CD4-positive, alpha-beta T cell (primary cell): ENCODE measurements at regions not wholly inside any gene's neighbourhood (a gene's known extent, or its start where the extent isn't known, plus 50 kb on each side); places are given as distances from the start of the nearest gene placed in this dataset.

ENCODE experiments used
- ATAC-seq: fragments of 200-7000 bp; cut with Tn5 transposase; one replicate; pipeline ENCODE4 v1.10.0; 2022; ENCODE audit warnings: mild to moderate bottlenecking; ENCODE audit not compliant: poor library complexity
- CTCF ChIA-PET: fragments of 350-600 bp; sonication (Branson Sonifier 250); formaldehyde crosslinking; loops from one replicate; lab custom pipeline; 2021; ENCODE audit warnings: antibody characterized with exemption, inconsistent platforms; lab: Charles Lee
- POLR2A ChIA-PET: fragments of 350-600 bp; sonication (Branson Sonifier 250); formaldehyde crosslinking; loops from one replicate; lab custom pipeline; 2021; ENCODE audit warnings: antibody characterized with exemption, inconsistent platforms; lab: Charles Lee
- DNase-seq, 14 experiments: peaks; one replicate each; pipeline ENCODE4 v3.0.0-alpha.2; 2013 to 2020; ENCODE audit warnings: mixed read lengths in 2 of 14
- H3K27ac ChIP-seq, 2 donors: one replicate each; pipeline versions ENCODE4 v1.5.1 to v1.7.0; 2013; ENCODE audit warnings: low read length in 2 of 2, low read depth in 1 of 2, mild to moderate bottlenecking in 1 of 2
- H3K27me3 ChIP-seq, 2 experiments: 1 replicate in 1 of 2; 2 replicates in 1 of 2; pipeline versions ENCODE4 v1.6.1 to v1.7.0; 2013; ENCODE audit warnings: low read length in 2 of 2, control low read depth in 1 of 2, mild to moderate bottlenecking in 1 of 2, moderate library complexity in 1 of 2; ENCODE audit not compliant: insufficient read depth in 2 of 2, control insufficient read depth in 1 of 2
- H3K36me3 ChIP-seq: one replicate; pipeline ENCODE4 v1.6.1; 2013; ENCODE audit warnings: low read length, control low read depth; ENCODE audit not compliant: insufficient read depth
- H3K4me1 ChIP-seq: one replicate; pipeline ENCODE4 v1.6.1; 2013; ENCODE audit warnings: low read length, control low read depth; ENCODE audit not compliant: insufficient read depth
- H3K4me3 ChIP-seq: one replicate; pipeline ENCODE4 v1.5.1; 2013; ENCODE audit warnings: mild to moderate bottlenecking, low read length, moderate library complexity
- H3K9me3 ChIP-seq, 2 experiments: 1 replicate in 1 of 2; 2 replicates in 1 of 2; pipeline versions ENCODE4 v1.6.1 to v1.7.0; 2013; ENCODE audit warnings: low read length in 2 of 2, mild to moderate bottlenecking in 2 of 2, control low read depth in 1 of 2, moderate library complexity in 1 of 2; ENCODE audit not compliant: control insufficient read depth in 1 of 2, insufficient read depth in 1 of 2
- H3K27ac Mint-ChIP-seq: one replicate; pipeline ENCODE4 v1.8.0; 2020; ENCODE audit warnings: mixed read lengths
- H3K27me3 Mint-ChIP-seq: one replicate; pipeline ENCODE4 v1.8.0; 2021; ENCODE audit warnings: mixed read lengths
- H3K36me3 Mint-ChIP-seq: one replicate; pipeline ENCODE4 v1.8.0; 2021; ENCODE audit warnings: low read depth, mixed read lengths
- H3K4me1 Mint-ChIP-seq: one replicate; pipeline ENCODE4 v1.8.0; 2021; ENCODE audit warnings: low read depth, mixed read lengths
- H3K4me3 Mint-ChIP-seq: one replicate; pipeline ENCODE4 v1.8.0; 2020; ENCODE audit warnings: mild to moderate bottlenecking, mixed read lengths
- H3K9me3 Mint-ChIP-seq: one replicate; pipeline ENCODE4 v1.8.0; 2020; ENCODE audit warnings: mixed read lengths
- CTCF ChIP-seq: fragments of 200-600 bp; IDR thresholded peaks from one replicate; pipeline ENCODE4 v1.8.0; 2022; ENCODE audit warnings: antibody characterized with exemption, mild to moderate bottlenecking
- intact Hi-C, 2 experiments: fragments of 100-400 bp; cut with DNase I in 1 of 2; cut with micrococcal nuclease in 1 of 2; formaldehyde crosslinking; loops; one replicate each; pipeline versions ENCODE4 v1.15.1 to v1.9.0; 2023 to 2025; cut with DNase I, micrococcal nuclease

- TF ChIP-seq CTCF: no peak
- H3K4me3 Mint-ChIP-seq: no peak overlapping the region
- peaks cover 26% of the 10 kb centered on the region for H3K27me3 Mint-ChIP-seq
Observed at GRCh38 chr14:62206456-62206855, 444.2 kb downstream of the SNAPC1 start.

GRCh38 chr14:62209287-62209899 is 447.2 kb downstream of the SNAPC1 start:
- POLR2A ChIA-PET: no interaction called here
- no peak overlapping the region for H3K27ac Mint-ChIP-seq
- H3K27ac ChIP-seq: no peak overlapping the region
- no peaks in the 10 kb centered on the region for H3K4me1 Mint-ChIP-seq
- H3K4me1 ChIP-seq: no peaks in the 10 kb centered on the region
- H3K9me3 Mint-ChIP-seq: peaks cover 3% of the 10 kb centered on the region
- H3K9me3 ChIP-seq: peaks cover 0 to 4% of the 10 kb centered on the region in 2 experiments
- ATAC-seq (no peak), DNase-seq (no peak)
- intact Hi-C loops: no loop called here
- H3K4me3 Mint-ChIP-seq: no peak overlapping the region
- no peaks in the 10 kb centered on the region for H3K36me3 ChIP-seq
- peaks cover 32% of the 10 kb centered on the region for H3K27me3 Mint-ChIP-seq
- H3K27me3 ChIP-seq: no peaks in the 10 kb centered on the region
- H3K4me3 ChIP-seq: no peak overlapping the region
- CTCF ChIA-PET: no interaction called here
- no peaks in the 10 kb centered on the region for H3K36me3 Mint-ChIP-seq
- TF ChIP-seq CTCF: no peak

More at GRCh38 chr14:62206456-62206855, 444.2 kb downstream of the SNAPC1 start:
- no peaks in the 10 kb centered on the region for H3K4me1 ChIP-seq
- H3K27ac ChIP-seq: no peak overlapping the region
- ATAC-seq (no peak), DNase-seq (no peak)
- Mint-ChIP-seq H3K4me1 (no peaks in the 10 kb centered on the region), H3K36me3 (no peaks in the 10 kb centered on the region), H3K9me3 (peaks cover 3% of the 10 kb centered on the region), H3K27ac (no peak overlapping the region)
- no peaks in the 10 kb centered on the region for H3K27me3 ChIP-seq
- H3K9me3 ChIP-seq: peaks cover 0 to 4% of the 10 kb centered on the region in 2 experiments
- no peaks in the 10 kb centered on the region for H3K36me3 ChIP-seq
- H3K4me3 ChIP-seq: no peak overlapping the region
- intact Hi-C loops: no loop called here
- ChIA-PET POLR2A (no interaction called here), CTCF (no interaction called here)

- intact Hi-C loops: no loop called here
Observed at GRCh38 chr14:62213516-62213915, 451.3 kb downstream of the SNAPC1 start.

More at GRCh38 chr14:62213516-62213915, 451.3 kb downstream of the SNAPC1 start:
- ATAC-seq: no peak
- Mint-ChIP-seq H3K27ac (no peak overlapping the region), H3K27me3 (peaks cover 15% of the 10 kb centered on the region), H3K9me3 (no peaks in the 10 kb centered on the region), H3K4me3 (no peak overlapping the region), H3K4me1 (no peaks in the 10 kb centered on the region), H3K36me3 (no peaks in the 10 kb centered on the region)
- no peaks in the 10 kb centered on the region for H3K9me3 ChIP-seq
- POLR2A ChIA-PET: no interaction called here
- TF ChIP-seq CTCF: no peak
- H3K4me1 ChIP-seq: no peaks in the 10 kb centered on the region
- CTCF ChIA-PET: no interaction called here
- H3K27ac ChIP-seq: no peak overlapping the region
- no peak for DNase-seq
- H3K36me3 ChIP-seq: no peaks in the 10 kb centered on the region
- H3K27me3 ChIP-seq: no peaks in the 10 kb centered on the region
- H3K4me3 ChIP-seq: no peak overlapping the region
